ENCODE measurements at regions not wholly inside any gene's neighbourhood (a gene's known extent, or its start where the extent isn't known, plus 50 kb on each side); places are given as distances from the start of the nearest gene placed in this dataset.

DNA sequence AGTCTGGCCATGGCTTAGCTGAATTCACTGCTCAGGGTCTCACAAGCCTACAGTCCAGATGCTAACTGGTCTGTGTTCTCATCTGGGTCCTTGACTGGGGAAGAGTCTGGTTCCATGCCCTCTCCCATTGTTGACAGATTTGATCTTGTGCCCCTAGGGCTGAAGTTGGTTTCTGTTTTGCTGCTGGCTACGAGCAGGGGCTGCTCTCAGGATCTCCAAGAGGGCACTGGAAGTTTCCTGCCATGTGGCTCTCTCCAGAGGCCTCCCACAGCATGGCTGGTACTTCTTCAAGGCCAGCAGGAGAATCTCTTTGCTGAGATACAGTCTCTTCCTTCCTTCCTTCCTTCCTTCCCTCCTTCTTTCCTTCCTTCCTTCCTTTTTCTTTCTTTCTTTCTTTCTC lies 78.1 kb downstream of the SPP2 start:
- ATAC-seq: no peak
- no peak for DNase-seq (ENCODE audit: low spot score)
- H3K36me3 ChIP-seq (ENCODE audit: insufficient read depth): no peaks in the 10 kb centered on the region
- peaks cover 5% of the 10 kb centered on the region for H3K4me1 ChIP-seq (ENCODE audit: insufficient read depth)
- H3K4me3 ChIP-seq: no peak overlapping the region
- H3K27me3 ChIP-seq (ENCODE audit: insufficient read depth): no peaks in the 10 kb centered on the region
- no peak overlapping the region for H2AFZ ChIP-seq
- no peak overlapping the region for H3K4me2 ChIP-seq
- no peaks in the 10 kb centered on the region for H3K9me3 Mint-ChIP-seq
- H3K9me2 ChIP-seq (ENCODE audit: insufficient read depth): no peaks in the 10 kb centered on the region
- peaks cover 8% of the 10 kb centered on the region for H3K27me3 Mint-ChIP-seq (ENCODE audit: insufficient read depth, low read depth, poor library complexity)
- no peaks in the 10 kb centered on the region for H3F3A ChIP-seq (replicated peaks; ENCODE audit: low read depth)
- H3K36me3 Mint-ChIP-seq (ENCODE audit: low read depth): no peaks in the 10 kb centered on the region
- H4K20me1 ChIP-seq (replicated peaks; ENCODE audit: insufficient read depth): no peaks in the 10 kb centered on the region
- no peak overlapping the region for H3K27ac Mint-ChIP-seq
- H3K4me3 Mint-ChIP-seq: no peak overlapping the region
- TF ChIP-seq, protein P1, sequence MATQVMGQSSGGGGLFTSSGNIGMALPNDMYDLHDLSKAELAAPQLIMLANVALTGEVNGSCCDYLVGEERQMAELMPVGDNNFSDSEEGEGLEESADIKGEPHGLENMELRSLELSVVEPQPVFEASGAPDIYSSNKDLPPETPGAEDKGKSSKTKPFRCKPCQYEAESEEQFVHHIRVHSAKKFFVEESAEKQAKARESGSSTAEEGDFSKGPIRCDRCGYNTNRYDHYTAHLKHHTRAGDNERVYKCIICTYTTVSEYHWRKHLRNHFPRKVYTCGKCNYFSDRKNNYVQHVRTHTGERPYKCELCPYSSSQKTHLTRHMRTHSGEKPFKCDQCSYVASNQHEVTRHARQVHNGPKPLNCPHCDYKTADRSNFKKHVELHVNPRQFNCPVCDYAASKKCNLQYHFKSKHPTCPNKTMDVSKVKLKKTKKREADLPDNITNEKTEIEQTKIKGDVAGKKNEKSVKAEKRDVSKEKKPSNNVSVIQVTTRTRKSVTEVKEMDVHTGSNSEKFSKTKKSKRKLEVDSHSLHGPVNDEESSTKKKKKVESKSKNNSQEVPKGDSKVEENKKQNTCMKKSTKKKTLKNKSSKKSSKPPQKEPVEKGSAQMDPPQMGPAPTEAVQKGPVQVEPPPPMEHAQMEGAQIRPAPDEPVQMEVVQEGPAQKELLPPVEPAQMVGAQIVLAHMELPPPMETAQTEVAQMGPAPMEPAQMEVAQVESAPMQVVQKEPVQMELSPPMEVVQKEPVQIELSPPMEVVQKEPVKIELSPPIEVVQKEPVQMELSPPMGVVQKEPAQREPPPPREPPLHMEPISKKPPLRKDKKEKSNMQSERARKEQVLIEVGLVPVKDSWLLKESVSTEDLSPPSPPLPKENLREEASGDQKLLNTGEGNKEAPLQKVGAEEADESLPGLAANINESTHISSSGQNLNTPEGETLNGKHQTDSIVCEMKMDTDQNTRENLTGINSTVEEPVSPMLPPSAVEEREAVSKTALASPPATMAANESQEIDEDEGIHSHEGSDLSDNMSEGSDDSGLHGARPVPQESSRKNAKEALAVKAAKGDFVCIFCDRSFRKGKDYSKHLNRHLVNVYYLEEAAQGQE (IDR thresholded peaks at IDR 0.05; ENCODE audit: unreplicated experiment): no peak
- TF ChIP-seq NANOG (IDR thresholded peaks at IDR 0.05; ENCODE audit: borderline replicate concordance) (no peak), STAT1 (IDR thresholded peaks at IDR 0.05; ENCODE audit: unreplicated experiment) (no peak), EZH2 (IDR thresholded peaks at IDR 0.05; ENCODE audit: low read depth, unreplicated experiment) (no peak), CREB1 (CRISPR knock-in tag; IDR thresholded peaks at IDR 0.05; ENCODE audit: low read depth) (no peak), POLR2AphosphoS5 (IDR thresholded peaks at IDR 0.05; ENCODE audit: low read depth) (no peak), JUNB (IDR thresholded peaks at IDR 0.05; ENCODE audit: unreplicated experiment) (no peak), EZH2phosphoT487 (IDR thresholded peaks at IDR 0.05; ENCODE audit: unreplicated experiment) (no peak), ZNF331 (CRISPR knock-in tag; IDR thresholded peaks at IDR 0.05; ENCODE audit: low read depth) (no peak)
- TF ChIP-seq, protein P2, sequence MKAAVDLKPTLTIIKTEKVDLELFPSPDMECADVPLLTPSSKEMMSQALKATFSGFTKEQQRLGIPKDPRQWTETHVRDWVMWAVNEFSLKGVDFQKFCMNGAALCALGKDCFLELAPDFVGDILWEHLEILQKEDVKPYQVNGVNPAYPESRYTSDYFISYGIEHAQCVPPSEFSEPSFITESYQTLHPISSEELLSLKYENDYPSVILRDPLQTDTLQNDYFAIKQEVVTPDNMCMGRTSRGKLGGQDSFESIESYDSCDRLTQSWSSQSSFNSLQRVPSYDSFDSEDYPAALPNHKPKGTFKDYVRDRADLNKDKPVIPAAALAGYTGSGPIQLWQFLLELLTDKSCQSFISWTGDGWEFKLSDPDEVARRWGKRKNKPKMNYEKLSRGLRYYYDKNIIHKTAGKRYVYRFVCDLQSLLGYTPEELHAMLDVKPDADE (IDR thresholded peaks at IDR 0.05): no peak
- TF ChIP-seq, protein P3, sequence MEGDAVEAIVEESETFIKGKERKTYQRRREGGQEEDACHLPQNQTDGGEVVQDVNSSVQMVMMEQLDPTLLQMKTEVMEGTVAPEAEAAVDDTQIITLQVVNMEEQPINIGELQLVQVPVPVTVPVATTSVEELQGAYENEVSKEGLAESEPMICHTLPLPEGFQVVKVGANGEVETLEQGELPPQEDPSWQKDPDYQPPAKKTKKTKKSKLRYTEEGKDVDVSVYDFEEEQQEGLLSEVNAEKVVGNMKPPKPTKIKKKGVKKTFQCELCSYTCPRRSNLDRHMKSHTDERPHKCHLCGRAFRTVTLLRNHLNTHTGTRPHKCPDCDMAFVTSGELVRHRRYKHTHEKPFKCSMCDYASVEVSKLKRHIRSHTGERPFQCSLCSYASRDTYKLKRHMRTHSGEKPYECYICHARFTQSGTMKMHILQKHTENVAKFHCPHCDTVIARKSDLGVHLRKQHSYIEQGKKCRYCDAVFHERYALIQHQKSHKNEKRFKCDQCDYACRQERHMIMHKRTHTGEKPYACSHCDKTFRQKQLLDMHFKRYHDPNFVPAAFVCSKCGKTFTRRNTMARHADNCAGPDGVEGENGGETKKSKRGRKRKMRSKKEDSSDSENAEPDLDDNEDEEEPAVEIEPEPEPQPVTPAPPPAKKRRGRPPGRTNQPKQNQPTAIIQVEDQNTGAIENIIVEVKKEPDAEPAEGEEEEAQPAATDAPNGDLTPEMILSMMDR (conservative IDR thresholded peaks at IDR 0.05; ENCODE audit: low read depth in 2 of 2): no peak
- H3K79me2 ChIP-seq (replicated peaks; ENCODE audit: insufficient read depth): no peaks in the 10 kb centered on the region
- H3K27ac ChIP-seq (ENCODE audit: low read depth): no peak overlapping the region
- H3K4me1 Mint-ChIP-seq: peaks cover 15% of the 10 kb centered on the region
